Vagina (tissue), 2 donors: ENCODE measurements at regions not wholly inside any gene's neighbourhood (a gene's known extent, or its start where the extent isn't known, plus 50 kb on each side); places are given as distances from the start of the nearest gene placed in this dataset.

Experiments used
- CTCF ChIP-seq, 3 experiments: fragments of 450-650 bp in 2 of 3; fragments of 200-600 bp in 1 of 3; sonication (generic) in 1 of 3; IDR thresholded peaks; one replicate each; pipeline ENCODE4 v1.5.1; 2017 to 2019; ENCODE audit warnings: antibody characterized with exemption in 3 of 3, mild to moderate bottlenecking in 2 of 3, moderate library complexity in 2 of 3
- POLR2A ChIP-seq, 2 donors: fragments of 450-650 bp; IDR thresholded peaks; one replicate each; pipeline ENCODE4 v1.6.1; 2017; ENCODE audit warnings: antibody characterized with exemption in 2 of 2, mild to moderate bottlenecking in 2 of 2, moderate library complexity in 2 of 2
- POLR2AphosphoS5 ChIP-seq, 2 donors: sonication (generic); formaldehyde crosslinking; IDR thresholded peaks; one replicate each; pipeline ENCODE4 v1.9.0; 2017; ENCODE audit warnings: antibody characterized with exemption in 2 of 2, mild to moderate bottlenecking in 2 of 2, low read depth in 1 of 2; ENCODE audit not compliant: insufficient read depth in 1 of 2

GRCh38 chr2:144946263-144946662, 426.3 kb upstream of the ZEB2 start:
- TF ChIP-seq POLR2A (IDR thresholded peaks at IDR 0.05), result no peak
- TF ChIP-seq CTCF (IDR thresholded peaks at IDR 0.05), result no peak
- no peak for TF ChIP-seq POLR2AphosphoS5 (IDR thresholded peaks at IDR 0.05; ENCODE audit: insufficient read depth in 1 of 2, low read depth in 1 of 2)
